Tibial nerve (tissue), 4 donors: ENCODE measurements at regions not wholly inside any gene's neighbourhood (a gene's known extent, or its start where the extent isn't known, plus 50 kb on each side); places are given as distances from the start of the nearest gene placed in this dataset.
"Not testable (repeated sequence)": the region's sequence is repeated elsewhere in the genome, so short reads cannot be mapped to it uniquely, and the experiment has no call there.

Source experiments
- DNase-seq, 2 donors: peaks; one replicate each; pipeline ENCODE4 v3.0.0-alpha.2; 2019; ENCODE audit warnings: low spot score in 2 of 2
- H3K27ac ChIP-seq, 4 donors: fragments of 200-600 bp; sonication (generic) in 3 of 4; one replicate each; pipeline ENCODE4 v1.5.1; 2017 to 2019; ENCODE audit warnings: mild to moderate bottlenecking in 1 of 4
- H3K27me3 ChIP-seq, 2 donors: fragments of 200-600 bp; sonication (generic) in 1 of 2; one replicate each; pipeline versions ENCODE4 v1.5.1 to v1.6.0; 2017 to 2019
- H3K36me3 ChIP-seq, 3 donors: fragments of 200-600 bp; sonication (generic); one replicate each; pipeline ENCODE4 v1.5.1; 2018 to 2019
- H3K4me1 ChIP-seq, 4 donors: fragments of 200-600 bp; sonication (generic) in 3 of 4; one replicate each; pipeline ENCODE4 v1.5.1; 2017 to 2019
- H3K4me3 ChIP-seq, 4 donors: fragments of 200-600 bp; sonication (generic) in 3 of 4; one replicate each; pipeline ENCODE4 v1.5.1; 2017 to 2019; ENCODE audit warnings: mild to moderate bottlenecking in 1 of 4, moderate library complexity in 1 of 4
- H3K9me3 ChIP-seq, 4 donors: fragments of 200-600 bp; sonication (generic) in 3 of 4; one replicate each; pipeline ENCODE4 v1.5.1; 2017 to 2019
- EP300 ChIP-seq, 2 donors: sonication (generic); formaldehyde crosslinking; IDR thresholded peaks; one replicate each; pipeline ENCODE4 v1.6.1; 2017; ENCODE audit warnings: antibody characterized with exemption in 2 of 2, mild to moderate bottlenecking in 1 of 2
- POLR2A ChIP-seq, 2 donors: fragments of 450-650 bp; IDR thresholded peaks; one replicate each; pipeline ENCODE4 v1.6.1; 2017; ENCODE audit warnings: antibody characterized with exemption in 2 of 2, mild to moderate bottlenecking in 2 of 2, moderate library complexity in 2 of 2
- WGBS, 2 donors: methylation state at CpG; one replicate each; pipeline ENCODE4 v1.1.5; 2018; 5-methylcytosine and 5-hydroxymethylcytosine counted together
- TF ChIP-seq, protein P1 (sequence below), 5 experiments: fragments of 200-600 bp in 3 of 5; fragments of 450-650 bp in 2 of 5; sonication (generic) in 3 of 5; IDR thresholded peaks; one replicate each; pipeline ENCODE4 v1.5.1; 2016 to 2019; ENCODE audit warnings: antibody characterized with exemption in 5 of 5, mild to moderate bottlenecking in 3 of 5, moderate library complexity in 2 of 5

DNA sequence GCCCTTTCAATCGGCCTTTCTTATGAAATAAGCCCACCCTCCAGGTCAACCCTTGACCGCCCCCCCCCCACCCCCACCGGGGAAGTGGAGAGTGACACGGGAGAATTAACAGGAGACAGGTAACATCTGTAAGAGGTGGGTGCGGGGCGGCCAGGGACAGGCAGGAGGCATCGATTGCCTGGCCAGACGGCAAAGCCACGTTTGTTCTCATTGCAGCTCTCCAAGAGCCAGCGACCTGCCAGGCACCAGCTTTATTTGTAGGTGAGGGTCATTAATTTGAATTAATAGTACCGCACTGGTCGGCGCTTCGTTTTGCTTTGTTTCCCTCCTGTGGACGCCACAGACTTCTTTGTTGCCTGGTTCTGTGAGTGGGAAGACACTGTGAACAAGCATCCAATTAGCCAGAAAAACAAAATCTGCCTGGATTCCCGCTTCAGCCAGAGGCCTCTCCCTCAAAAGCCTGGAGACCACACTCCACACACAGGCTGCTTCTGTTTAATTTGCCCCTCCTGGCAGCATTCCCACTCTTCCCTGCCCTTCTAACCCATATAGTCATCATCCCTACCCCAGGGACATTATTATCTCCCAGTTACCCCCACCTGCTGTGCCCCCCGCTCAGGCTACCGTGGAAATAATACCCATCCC, 104.5 kb upstream of the OPCML start:
- H3K27ac ChIP-seq = no peak overlapping the region
- no peak overlapping the region for H3K4me3 ChIP-seq
- no peaks in the 10 kb centered on the region for H3K4me1 ChIP-seq
- TF ChIP-seq, protein P1, sequence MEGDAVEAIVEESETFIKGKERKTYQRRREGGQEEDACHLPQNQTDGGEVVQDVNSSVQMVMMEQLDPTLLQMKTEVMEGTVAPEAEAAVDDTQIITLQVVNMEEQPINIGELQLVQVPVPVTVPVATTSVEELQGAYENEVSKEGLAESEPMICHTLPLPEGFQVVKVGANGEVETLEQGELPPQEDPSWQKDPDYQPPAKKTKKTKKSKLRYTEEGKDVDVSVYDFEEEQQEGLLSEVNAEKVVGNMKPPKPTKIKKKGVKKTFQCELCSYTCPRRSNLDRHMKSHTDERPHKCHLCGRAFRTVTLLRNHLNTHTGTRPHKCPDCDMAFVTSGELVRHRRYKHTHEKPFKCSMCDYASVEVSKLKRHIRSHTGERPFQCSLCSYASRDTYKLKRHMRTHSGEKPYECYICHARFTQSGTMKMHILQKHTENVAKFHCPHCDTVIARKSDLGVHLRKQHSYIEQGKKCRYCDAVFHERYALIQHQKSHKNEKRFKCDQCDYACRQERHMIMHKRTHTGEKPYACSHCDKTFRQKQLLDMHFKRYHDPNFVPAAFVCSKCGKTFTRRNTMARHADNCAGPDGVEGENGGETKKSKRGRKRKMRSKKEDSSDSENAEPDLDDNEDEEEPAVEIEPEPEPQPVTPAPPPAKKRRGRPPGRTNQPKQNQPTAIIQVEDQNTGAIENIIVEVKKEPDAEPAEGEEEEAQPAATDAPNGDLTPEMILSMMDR (IDR thresholded peaks at IDR 0.05) = no peak
- no peak for TF ChIP-seq EP300 (IDR thresholded peaks at IDR 0.05)
- no peak for TF ChIP-seq POLR2A (IDR thresholded peaks at IDR 0.05)
- DNase-seq = no peak
- no peaks in the 10 kb centered on the region for H3K36me3 ChIP-seq
- no peaks in the 10 kb centered on the region for H3K27me3 ChIP-seq
- WGBS, 2 donors = 33 to 43% methylated on average over 18 of the region's 18 CpGs
- H3K9me3 ChIP-seq = no peaks in the 10 kb centered on the region

DNA sequence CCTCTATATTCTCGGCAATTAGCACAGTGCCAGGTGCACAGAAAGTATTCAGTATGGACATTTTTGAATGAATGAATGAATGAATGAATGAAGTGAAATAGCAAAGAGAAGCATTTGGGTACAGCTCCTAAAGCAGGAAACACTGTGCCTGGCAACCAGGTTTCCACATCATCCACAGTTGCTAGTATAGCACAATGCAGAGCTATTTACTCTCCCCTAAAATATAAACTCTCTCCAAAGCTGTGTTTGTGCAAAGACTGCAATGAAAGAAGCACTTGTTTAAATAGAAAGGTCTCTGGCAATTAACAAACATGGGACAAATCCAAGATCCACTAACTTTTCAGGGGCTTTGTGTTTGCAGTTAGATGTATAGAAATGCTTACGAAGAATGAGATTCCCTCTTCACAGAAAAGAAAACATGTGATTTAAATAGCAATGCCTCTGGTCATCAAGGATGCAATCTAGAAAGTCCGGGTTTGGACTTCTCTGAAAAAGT, 103.0 kb upstream of the OPCML start:
- H3K4me3 ChIP-seq = no peak overlapping the region
- no peak for DNase-seq
- no peaks in the 10 kb centered on the region for H3K9me3 ChIP-seq
- H3K4me1 ChIP-seq = no peaks in the 10 kb centered on the region
- no peaks in the 10 kb centered on the region for H3K27me3 ChIP-seq
- WGBS, 2 donors = 21 to 32% methylated on average over 3 of the region's 3 CpGs
- TF ChIP-seq, protein P1 (IDR thresholded peaks at IDR 0.05) = no peak
- TF ChIP-seq EP300 (IDR thresholded peaks at IDR 0.05) = no peak
- TF ChIP-seq POLR2A (IDR thresholded peaks at IDR 0.05) = no peak
- H3K36me3 ChIP-seq = no peaks in the 10 kb centered on the region
- H3K27ac ChIP-seq = no peak overlapping the region

DNA sequence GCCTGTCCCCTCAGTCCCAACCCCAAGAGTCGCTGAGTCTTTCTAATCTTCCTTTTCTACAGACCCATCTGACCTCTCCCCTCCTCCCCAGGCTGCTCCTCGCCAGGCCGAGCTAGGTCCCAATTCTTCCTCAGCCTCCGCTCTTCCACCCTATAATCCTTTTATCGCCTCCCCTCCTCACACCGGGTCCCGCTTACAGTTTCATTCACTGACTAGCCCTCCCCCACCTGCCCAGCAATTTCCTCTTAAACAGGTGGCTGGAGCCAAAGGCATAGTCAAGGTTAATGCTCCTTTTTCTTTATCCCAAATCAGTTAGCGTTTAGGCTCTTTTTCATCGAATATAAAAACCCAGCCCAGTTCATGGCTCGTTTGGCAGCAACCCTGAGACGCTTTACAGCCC, 96.1 kb upstream of the OPCML start:
- not testable (repeated sequence) for H3K27ac ChIP-seq, H3K9me3 ChIP-seq, H3K36me3 ChIP-seq, H3K4me3 ChIP-seq, H3K4me1 ChIP-seq, DNase-seq, H3K27me3 ChIP-seq
- 60 to 69% methylated on average over 11 of the region's 11 CpGs for WGBS, 2 donors

DNA sequence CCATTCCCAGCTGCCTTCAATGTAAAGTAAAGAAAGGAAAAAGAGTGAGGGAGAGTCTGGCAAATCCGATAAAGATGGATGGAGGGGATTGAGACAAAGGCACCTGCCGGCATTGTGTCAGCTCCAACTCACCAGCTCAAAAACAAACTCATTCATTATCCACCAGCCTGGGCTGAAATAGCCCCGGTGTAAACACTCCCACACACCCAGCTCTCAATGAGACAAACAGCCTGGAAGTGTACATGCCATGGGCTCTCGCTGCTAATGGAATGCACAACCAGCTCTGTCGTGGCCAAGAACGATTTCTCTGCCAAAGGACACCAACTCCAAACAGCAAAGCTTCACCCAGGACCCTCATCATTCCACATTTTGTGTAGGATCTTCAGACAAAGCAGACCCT, 89.3 kb upstream of the OPCML start:
- WGBS, 2 donors = 43 to 48% methylated on average over 6 of the region's 6 CpGs
- Histone ChIP-seq H3K9me3 (peaks cover 0 to 11% (median 0%) of the 10 kb centered on the region in 4 donors), H3K27ac (no peak overlapping the region), H3K4me3 (no peak overlapping the region), H3K36me3 (no peaks in the 10 kb centered on the region), H3K27me3 (no peaks in the 10 kb centered on the region), H3K4me1 (no peaks in the 10 kb centered on the region)
- no peak for DNase-seq
- TF ChIP-seq EP300 (IDR thresholded peaks at IDR 0.05) = no peak
- TF ChIP-seq, protein P1 (IDR thresholded peaks at IDR 0.05) = no peak
- no peak for TF ChIP-seq POLR2A (IDR thresholded peaks at IDR 0.05)

DNA sequence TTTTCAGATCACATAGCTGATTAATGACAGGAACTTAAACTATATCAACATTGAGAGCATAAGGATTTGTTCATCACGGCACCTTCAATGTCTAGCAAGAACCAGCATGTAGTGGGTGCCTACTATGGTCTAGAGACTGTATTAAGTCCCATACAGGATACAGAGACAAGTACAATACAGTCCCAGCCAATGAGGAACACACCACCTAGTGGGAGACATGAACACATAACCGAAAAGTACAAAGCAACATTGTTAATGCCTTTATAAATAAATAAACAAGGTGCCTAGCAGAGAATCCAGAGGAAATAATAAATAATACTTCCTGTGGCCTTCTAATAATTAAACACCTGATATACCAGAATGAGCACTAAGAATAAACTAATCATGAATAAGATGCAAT, 87.7 kb upstream of the OPCML start:
- Histone ChIP-seq H3K27me3 (no peaks in the 10 kb centered on the region), H3K4me3 (no peak overlapping the region), H3K36me3 (no peaks in the 10 kb centered on the region), H3K4me1 (no peaks in the 10 kb centered on the region), H3K9me3 (peaks cover 0 to 18% (median 3%) of the 10 kb centered on the region in 4 donors), H3K27ac (no peak overlapping the region)
- TF ChIP-seq, protein P1 (IDR thresholded peaks at IDR 0.05) = no peak
- TF ChIP-seq EP300 (IDR thresholded peaks at IDR 0.05) = no peak
- TF ChIP-seq POLR2A (IDR thresholded peaks at IDR 0.05) = no peak
- 43% methylated on average over 2 of the region's 2 CpGs for WGBS, 2 donors
- no peak for DNase-seq
